Neural cell (in vitro differentiated cells): ENCODE measurements at regions not wholly inside any gene's neighbourhood (a gene's known extent, or its start where the extent isn't known, plus 50 kb on each side); places are given as distances from the start of the nearest gene placed in this dataset.
"Not testable (repeated sequence)": the region's sequence is repeated elsewhere in the genome, so short reads cannot be mapped to it uniquely, and the experiment has no call there.

Source experiments
- POLR2AphosphoS5 ChIP-seq: IDR thresholded peaks from 2 replicates; pipeline ENCODE4 v1.6.1; 2012
- TF ChIP-seq, protein P1 (sequence below): fragments of 450-650 bp; IDR thresholded peaks from 2 replicates; pipeline ENCODE4 v1.5.1; 2014; ENCODE audit warnings: antibody characterized with exemption, mild to moderate bottlenecking, moderate library complexity; ENCODE audit not compliant: poor library complexity, severe bottlenecking

DNA sequence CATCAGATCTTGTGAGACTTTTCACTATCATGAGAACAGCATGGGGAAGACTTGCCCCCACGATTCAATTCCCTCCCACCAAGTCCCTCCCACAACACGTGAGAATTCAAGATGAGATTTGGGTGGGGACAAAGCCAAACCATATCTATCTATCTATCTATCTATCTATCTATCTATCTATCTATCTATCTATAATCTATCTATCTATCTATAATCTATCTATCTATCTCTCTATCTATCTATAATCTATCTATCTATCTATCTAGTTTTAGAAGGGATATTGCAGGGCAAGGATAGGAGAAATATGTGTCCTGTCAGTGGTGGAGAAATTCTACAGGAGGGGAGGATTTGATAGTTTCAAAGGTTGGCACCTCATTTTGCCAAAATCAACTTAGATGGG is 279.8 kb upstream of the PROK2 start:
- TF ChIP-seq POLR2AphosphoS5 = not testable (repeated sequence)
- TF ChIP-seq, protein P1, sequence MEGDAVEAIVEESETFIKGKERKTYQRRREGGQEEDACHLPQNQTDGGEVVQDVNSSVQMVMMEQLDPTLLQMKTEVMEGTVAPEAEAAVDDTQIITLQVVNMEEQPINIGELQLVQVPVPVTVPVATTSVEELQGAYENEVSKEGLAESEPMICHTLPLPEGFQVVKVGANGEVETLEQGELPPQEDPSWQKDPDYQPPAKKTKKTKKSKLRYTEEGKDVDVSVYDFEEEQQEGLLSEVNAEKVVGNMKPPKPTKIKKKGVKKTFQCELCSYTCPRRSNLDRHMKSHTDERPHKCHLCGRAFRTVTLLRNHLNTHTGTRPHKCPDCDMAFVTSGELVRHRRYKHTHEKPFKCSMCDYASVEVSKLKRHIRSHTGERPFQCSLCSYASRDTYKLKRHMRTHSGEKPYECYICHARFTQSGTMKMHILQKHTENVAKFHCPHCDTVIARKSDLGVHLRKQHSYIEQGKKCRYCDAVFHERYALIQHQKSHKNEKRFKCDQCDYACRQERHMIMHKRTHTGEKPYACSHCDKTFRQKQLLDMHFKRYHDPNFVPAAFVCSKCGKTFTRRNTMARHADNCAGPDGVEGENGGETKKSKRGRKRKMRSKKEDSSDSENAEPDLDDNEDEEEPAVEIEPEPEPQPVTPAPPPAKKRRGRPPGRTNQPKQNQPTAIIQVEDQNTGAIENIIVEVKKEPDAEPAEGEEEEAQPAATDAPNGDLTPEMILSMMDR = not testable (repeated sequence)
